Upper lobe of left lung (tissue), 6 donors: ENCODE measurements at regions not wholly inside any gene's neighbourhood (a gene's known extent, or its start where the extent isn't known, plus 50 kb on each side); places are given as distances from the start of the nearest gene placed in this dataset.

Experiments used
- ATAC-seq, 2 donors: fragments of 200-7000 bp; cut with Tn5 transposase; one replicate each; pipeline ENCODE4 v1.9.1; 2022; ENCODE audit warnings: mild to moderate bottlenecking in 2 of 2, moderate library complexity in 2 of 2; ENCODE audit not compliant: low FRiP score in 2 of 2
- DNase-seq, 2 donors: peaks; one replicate each; pipeline ENCODE4 v3.0.0-alpha.2; 2019 to 2020
- H3K27ac ChIP-seq, 4 donors: fragments of 200-600 bp; sonication (generic); one replicate each; pipeline ENCODE4 v1.5.1; 2016 to 2019
- H3K27me3 ChIP-seq, 4 donors: fragments of 200-600 bp; sonication (generic); one replicate each; pipeline ENCODE4 v1.5.1; 2017 to 2019
- H3K36me3 ChIP-seq, 4 donors: fragments of 200-600 bp; sonication (generic); one replicate each; pipeline ENCODE4 v1.5.1; 2016 to 2019
- H3K4me1 ChIP-seq, 4 donors: fragments of 200-600 bp; sonication (generic); one replicate each; pipeline ENCODE4 v1.5.1; 2018 to 2019
- H3K4me3 ChIP-seq, 4 donors: fragments of 200-600 bp; sonication (generic); one replicate each; pipeline ENCODE4 v1.5.1; 2017 to 2019; ENCODE audit warnings: mild to moderate bottlenecking in 2 of 4, moderate library complexity in 1 of 4
- H3K9me3 ChIP-seq, 4 donors: fragments of 200-600 bp; sonication (generic); one replicate each; pipeline ENCODE4 v1.5.1; 2018 to 2019
- EP300 ChIP-seq, 4 donors: sonication (generic); formaldehyde crosslinking; IDR thresholded peaks; one replicate each; pipeline ENCODE4 v1.5.1; 2017; ENCODE audit warnings: antibody characterized with exemption in 4 of 4, control low read depth in 2 of 4
- POLR2A ChIP-seq, 4 donors: fragments of 450-650 bp; IDR thresholded peaks; one replicate each; pipeline ENCODE4 v1.5.1; 2016 to 2017; ENCODE audit warnings: antibody characterized with exemption in 4 of 4, mild to moderate bottlenecking in 2 of 4
- POLR2AphosphoS5 ChIP-seq, 2 donors: sonication (generic); formaldehyde crosslinking; IDR thresholded peaks; one replicate each; pipeline ENCODE4 v1.5.1; 2017; ENCODE audit warnings: antibody characterized with exemption in 2 of 2
- WGBS, 2 donors: methylation state at CpG; one replicate each; pipeline ENCODE4 v1.1.5; 2017 to 2018; 5-methylcytosine and 5-hydroxymethylcytosine counted together
- TF ChIP-seq, protein P1 (sequence below), 6 experiments: fragments of 450-650 bp in 4 of 6; fragments of 200-600 bp in 2 of 6; sonication (generic) in 2 of 6; IDR thresholded peaks; one replicate each; pipeline ENCODE4 v1.5.1; 2016 to 2019; ENCODE audit warnings: antibody characterized with exemption in 6 of 6
- donor health status: DM: no; HTN: no; CAD: no; lungs with moderate emphysema.
- donor health status: DM: no; HTN: yes; CAD: no; lungs with severe emphysema.

- no peak overlapping the region for H3K27ac ChIP-seq
- peaks cover 0 to 3% (median 0%) of the 10 kb centered on the region in 4 donors for H3K4me1 ChIP-seq
- no peaks in the 10 kb centered on the region for H3K27me3 ChIP-seq
- 98% methylated on average over 3 of the region's 3 CpGs for WGBS, 2 donors
- DNase-seq, result no peak
- H3K4me3 ChIP-seq, result no peak overlapping the region
- ATAC-seq, result no peak
- TF ChIP-seq POLR2A (IDR thresholded peaks at IDR 0.05), result no peak
- TF ChIP-seq, protein P1, sequence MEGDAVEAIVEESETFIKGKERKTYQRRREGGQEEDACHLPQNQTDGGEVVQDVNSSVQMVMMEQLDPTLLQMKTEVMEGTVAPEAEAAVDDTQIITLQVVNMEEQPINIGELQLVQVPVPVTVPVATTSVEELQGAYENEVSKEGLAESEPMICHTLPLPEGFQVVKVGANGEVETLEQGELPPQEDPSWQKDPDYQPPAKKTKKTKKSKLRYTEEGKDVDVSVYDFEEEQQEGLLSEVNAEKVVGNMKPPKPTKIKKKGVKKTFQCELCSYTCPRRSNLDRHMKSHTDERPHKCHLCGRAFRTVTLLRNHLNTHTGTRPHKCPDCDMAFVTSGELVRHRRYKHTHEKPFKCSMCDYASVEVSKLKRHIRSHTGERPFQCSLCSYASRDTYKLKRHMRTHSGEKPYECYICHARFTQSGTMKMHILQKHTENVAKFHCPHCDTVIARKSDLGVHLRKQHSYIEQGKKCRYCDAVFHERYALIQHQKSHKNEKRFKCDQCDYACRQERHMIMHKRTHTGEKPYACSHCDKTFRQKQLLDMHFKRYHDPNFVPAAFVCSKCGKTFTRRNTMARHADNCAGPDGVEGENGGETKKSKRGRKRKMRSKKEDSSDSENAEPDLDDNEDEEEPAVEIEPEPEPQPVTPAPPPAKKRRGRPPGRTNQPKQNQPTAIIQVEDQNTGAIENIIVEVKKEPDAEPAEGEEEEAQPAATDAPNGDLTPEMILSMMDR (IDR thresholded peaks at IDR 0.05), result no peak
- no peaks in the 10 kb centered on the region for H3K36me3 ChIP-seq
- peaks cover 0 to 3% (median 0%) of the 10 kb centered on the region in 4 donors for H3K9me3 ChIP-seq
These were observed 57.8 kb upstream of the SPRED2 start for GRCh38 chr2:65490222-65490621.

DNA sequence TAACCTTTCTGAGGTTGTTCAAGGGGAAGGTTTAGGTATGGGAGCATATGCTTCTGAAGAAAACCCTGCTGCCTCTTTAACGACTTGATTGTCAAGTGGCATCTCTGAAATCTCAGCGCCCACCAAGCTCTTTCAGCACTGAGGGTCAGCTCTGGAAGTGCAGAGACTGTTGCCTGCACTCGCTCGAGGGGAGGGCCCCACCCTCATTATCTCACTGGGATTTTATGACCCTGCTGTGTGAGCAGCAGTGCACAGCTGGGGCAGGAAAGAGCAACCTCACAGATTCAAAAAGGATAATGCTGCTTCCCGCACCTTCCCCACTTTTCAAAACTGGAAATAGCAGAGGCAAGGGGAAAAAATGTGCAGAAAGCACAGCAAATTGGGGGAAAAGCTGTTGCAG lies 56.9 kb upstream of the SPRED2 start:
- no peaks in the 10 kb centered on the region for H3K36me3 ChIP-seq
- peaks cover 0 to 3% (median 0%) of the 10 kb centered on the region in 4 donors for H3K4me1 ChIP-seq
- no peak overlapping the region for H3K27ac ChIP-seq
- peaks cover 0 to 3% (median 0%) of the 10 kb centered on the region in 4 donors for H3K9me3 ChIP-seq
- 78 to 79% methylated on average over 5 of the region's 5 CpGs for WGBS, 2 donors
- ATAC-seq (no peak), DNase-seq (no peak)
- no peak for TF ChIP-seq EP300 (IDR thresholded peaks at IDR 0.05)
- no peak for TF ChIP-seq POLR2A (IDR thresholded peaks at IDR 0.05)
- no peak for TF ChIP-seq POLR2AphosphoS5 (IDR thresholded peaks at IDR 0.05)
- TF ChIP-seq, protein P1 (IDR thresholded peaks at IDR 0.05), result no peak
- no peaks in the 10 kb centered on the region for H3K27me3 ChIP-seq
- H3K4me3 ChIP-seq, result no peak overlapping the region

DNA sequence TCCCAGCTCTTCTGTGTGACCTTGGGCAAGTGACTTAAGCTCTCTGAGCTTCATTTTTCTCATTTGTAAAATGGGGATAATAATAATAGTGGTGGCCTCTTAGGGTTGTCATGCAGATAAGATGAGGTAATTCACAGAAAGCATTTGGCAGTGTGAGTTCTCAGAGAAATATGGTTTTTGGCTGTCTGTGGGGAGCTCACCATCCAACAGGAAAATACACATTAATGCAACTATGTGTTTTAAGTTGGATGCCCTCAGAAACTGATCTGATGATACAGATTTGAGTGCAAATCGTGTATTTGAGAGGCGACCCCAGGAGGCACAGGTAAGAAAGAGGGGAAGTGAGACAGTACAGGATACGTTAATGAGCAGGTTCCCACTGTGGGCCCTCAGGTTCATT lies 56.1 kb upstream of the SPRED2 start:
- no peak for ATAC-seq

GRCh38 chr2:65487404-65487803 lies 55.0 kb upstream of the SPRED2 start:
- Histone ChIP-seq H3K27ac (no peak overlapping the region), H3K4me3 (no peak overlapping the region), H3K9me3 (peaks cover 0 to 3% (median 0%) of the 10 kb centered on the region in 4 donors), H3K4me1 (peaks cover 0 to 3% (median 0%) of the 10 kb centered on the region in 4 donors), H3K27me3 (no peaks in the 10 kb centered on the region), H3K36me3 (no peaks in the 10 kb centered on the region)
- DNase-seq, result peak in 1 of 2 donors; percentile 81
- ATAC-seq, result peak; percentile 42 to 72
- TF ChIP-seq EP300 (IDR thresholded peaks at IDR 0.05) (peak in 1 of 4 donors; percentile 83), POLR2A (IDR thresholded peaks at IDR 0.05) (no peak)
- 55 to 82% methylated on average over 5 of the region's 5 CpGs for WGBS, 2 donors

More for the DNA sequence above, 56.1 kb upstream of the SPRED2 start:
- Histone ChIP-seq H3K27me3 (no peaks in the 10 kb centered on the region), H3K4me3 (no peak overlapping the region), H3K4me1 (peaks cover 0 to 3% (median 0%) of the 10 kb centered on the region in 4 donors), H3K36me3 (no peaks in the 10 kb centered on the region), H3K9me3 (peaks cover 0 to 3% (median 0%) of the 10 kb centered on the region in 4 donors), H3K27ac (no peak overlapping the region)
- WGBS, 2 donors, result 85 to 95% methylated on average over 3 of the region's 3 CpGs
- DNase-seq, result no peak
- TF ChIP-seq POLR2A (IDR thresholded peaks at IDR 0.05) (no peak), POLR2AphosphoS5 (IDR thresholded peaks at IDR 0.05) (no peak), EP300 (IDR thresholded peaks at IDR 0.05) (no peak)
- TF ChIP-seq, protein P1 (IDR thresholded peaks at IDR 0.05), result no peak

GRCh38 chr2:65486802-65487201 lies 54.4 kb upstream of the SPRED2 start:
- Histone ChIP-seq H3K27me3 (no peaks in the 10 kb centered on the region), H3K36me3 (no peaks in the 10 kb centered on the region), H3K27ac (no peak overlapping the region), H3K4me3 (no peak overlapping the region), H3K9me3 (peaks cover 0 to 3% (median 0%) of the 10 kb centered on the region in 4 donors), H3K4me1 (peaks cover 0 to 3% (median 0%) of the 10 kb centered on the region in 4 donors)
- WGBS, 2 donors, result 87 to 90% methylated on average over 4 of the region's 4 CpGs
- DNase-seq (no peak), ATAC-seq (no peak)
- TF ChIP-seq, protein P1 (IDR thresholded peaks at IDR 0.05), result no peak
- TF ChIP-seq POLR2A (IDR thresholded peaks at IDR 0.05), result no peak
- TF ChIP-seq EP300 (IDR thresholded peaks at IDR 0.05), result no peak
- TF ChIP-seq POLR2AphosphoS5 (IDR thresholded peaks at IDR 0.05), result no peak
